ENCODE measurements at regions not wholly inside any gene's neighbourhood (a gene's known extent, or its start where the extent isn't known, plus 50 kb on each side); places are given as distances from the start of the nearest gene placed in this dataset.

- DNase-seq (no peak), ATAC-seq (ENCODE audit: low read depth) (no peak)
- CTCF ChIA-PET = no interaction called here
- Histone ChIP-seq H4K5ac (ENCODE audit: low read depth, low read length) (no peak overlapping the region), H3K9ac (ENCODE audit: low read depth, low read length) (no peak overlapping the region), H2AK5ac (ENCODE audit: low read depth, low read length) (no peak overlapping the region), H3K27ac (ENCODE audit: insufficient read depth, low read length) (no peak overlapping the region), H3K9me3 (ENCODE audit: control insufficient read depth, insufficient read depth, low read length) (peaks cover 2% of the 10 kb centered on the region; the same call in 1 of the 2 replicates), H3K79me1 (ENCODE audit: low read depth in 1 of 2, low read length in 2 of 2) (no peaks in the 10 kb centered on the region), H2BK20ac (ENCODE audit: low read depth, low read length) (no peak overlapping the region), H2AK9ac (replicated peaks; ENCODE audit: low read depth, low read length, poor library complexity) (no peak overlapping the region), H2BK15ac (ENCODE audit: low read depth, low read length) (no peak overlapping the region), H3K4me1 (ENCODE audit: control insufficient read depth, insufficient read depth, low read length) (no peaks in the 10 kb centered on the region), H3K4ac (ENCODE audit: low read depth, low read length) (no peak overlapping the region), H3K56ac (ENCODE audit: extremely low read depth, insufficient read depth, low read length) (no peak overlapping the region), H4K8ac (ENCODE audit: low read depth in 2 of 2, low read length in 2 of 2) (no peak overlapping the region), H4K20me1 (ENCODE audit: insufficient read depth, low read length) (no peaks in the 10 kb centered on the region), H2AFZ (replicated peaks; ENCODE audit: low read length, poor library complexity) (no peak overlapping the region), H3K4me2 (ENCODE audit: low read depth, low read length) (no peak overlapping the region), H3K9me1 (ENCODE audit: insufficient read depth, low read length) (no peaks in the 10 kb centered on the region), H3K36me3 (ENCODE audit: control insufficient read depth, insufficient read depth, low read length) (no peaks in the 10 kb centered on the region), H2BK5ac (ENCODE audit: low read depth, low read length, poor library complexity, severe bottlenecking) (no peak overlapping the region), H4K91ac (ENCODE audit: insufficient read depth, low read depth, low read length) (no peak overlapping the region), H2BK120ac (ENCODE audit: low read depth, low read length) (no peak overlapping the region), H3K18ac (ENCODE audit: low read depth, low read length) (no peak overlapping the region), H3K27me3 (ENCODE audit: control insufficient read depth, insufficient read depth, low read length) (no peaks in the 10 kb centered on the region), H3K4me3 (ENCODE audit: insufficient read depth, low read depth, low read length) (no peak overlapping the region), H3K14ac (replicated peaks; ENCODE audit: low read depth, low read length) (no peak overlapping the region), H3K23ac (ENCODE audit: low read depth, low read length) (no peak overlapping the region)
- BruUV-seq (replicated peaks) = no TSS peak
- no CpG with 5 or more reads among the region's 4 CpGs for WGBS, 2 experiments (ENCODE audit: extremely low coverage in 2 of 2, insufficient read length in 1 of 2)
- dilution Hi-C loops (cut with HindIII; ENCODE audit: low sequenced_read_pairs, unreplicated experiment) (no loop called here), in situ Hi-C loops (cut with MboI; ENCODE audit: low sequenced_read_pairs) (no loop called here), intact Hi-C loops (cut with micrococcal nuclease) (no loop called here)
- POLR2A ChIA-PET (ENCODE audit: unreplicated experiment) = no interaction called here
- TF ChIP-seq CTCF (conservative IDR thresholded peaks at IDR 0.05; ENCODE audit: low read depth, low read length) (no peak), RFX5 (IDR thresholded peaks at IDR 0.05; ENCODE audit: low read depth, low read length) (no peak), FOS (IDR thresholded peaks at IDR 0.05; ENCODE audit: low read depth, low read length) (no peak), MXI1 (IDR thresholded peaks at IDR 0.05; ENCODE audit: borderline replicate concordance, low read depth, low read length) (no peak), USF2 (IDR thresholded peaks at IDR 0.05; ENCODE audit: low read depth, low read length) (no peak), MAFK (IDR thresholded peaks at IDR 0.05; ENCODE audit: low read depth, low read length) (no peak), RAD21 (IDR thresholded peaks at IDR 0.05; ENCODE audit: low read length) (no peak)
Measured at GRCh38 chr2:125581557-125581956, 1074.4 kb upstream of the GYPC start.

Measured in IMR-90 (cell line).